ENCODE measurements at regions not wholly inside any gene's neighbourhood (a gene's known extent, or its start where the extent isn't known, plus 50 kb on each side); places are given as distances from the start of the nearest gene placed in this dataset.
"Not testable (repeated sequence)": the region's sequence is repeated elsewhere in the genome, so short reads cannot be mapped to it uniquely, and the experiment has no call there.

GRCh38 chr1:199550199-199551065 lies 477.1 kb upstream of the NR5A2 start:
- FAIRE-seq (no peak), DNase-seq (ENCODE audit: insufficient read length, low spot score) (no peak)

GRCh38 chr1:199551967-199552565 lies 475.4 kb upstream of the NR5A2 start:
- DNase-seq (ENCODE audit: insufficient read length, low spot score): no peak
- FAIRE-seq: no peak

- no peak for DNase-seq (ENCODE audit: insufficient read length, low spot score)
These were observed 474.4 kb upstream of the NR5A2 start for GRCh38 chr1:199553104-199553503.

GRCh38 chr1:199561334-199561733 lies 466.2 kb upstream of the NR5A2 start:
- DNase-seq (ENCODE audit: insufficient read length, low spot score) (no peak), FAIRE-seq (no peak)

More at GRCh38 chr1:199553104-199553503, 474.4 kb upstream of the NR5A2 start:
- FAIRE-seq: no peak

- no peak for DNase-seq (ENCODE audit: insufficient read length, low spot score)
- no peak for FAIRE-seq
These were observed 454.5 kb upstream of the NR5A2 start for GRCh38 chr1:199573047-199573446.

GRCh38 chr1:199574950-199575349 lies 452.6 kb upstream of the NR5A2 start:
- DNase-seq (ENCODE audit: insufficient read length, low spot score) (no peak), FAIRE-seq (no peak)

GRCh38 chr1:199580300-199580699 lies 447.2 kb upstream of the NR5A2 start:
- DNase-seq (ENCODE audit: insufficient read length, low spot score) (no peak), FAIRE-seq (no peak)

- DNase-seq (ENCODE audit: insufficient read length, low spot score) (no peak), FAIRE-seq (no peak)
These were observed 442.1 kb upstream of the NR5A2 start for GRCh38 chr1:199585392-199585791.

GRCh38 chr1:199590708-199591107 lies 436.8 kb upstream of the NR5A2 start:
- FAIRE-seq: no peak
- DNase-seq (ENCODE audit: insufficient read length, low spot score): no peak

- DNase-seq (ENCODE audit: insufficient read length, low spot score) (no peak), FAIRE-seq (no peak)
These were observed 436.0 kb upstream of the NR5A2 start for GRCh38 chr1:199591468-199591867.

- no peak for FAIRE-seq
- no peak for DNase-seq (ENCODE audit: insufficient read length, low spot score)
These were observed 434.0 kb upstream of the NR5A2 start for GRCh38 chr1:199593475-199593874.

- FAIRE-seq; DNase-seq (ENCODE audit: insufficient read length, low spot score): not testable (repeated sequence)
These were observed 431.1 kb upstream of the NR5A2 start for GRCh38 chr1:199596448-199596847.

- FAIRE-seq (no peak), DNase-seq (ENCODE audit: insufficient read length, low spot score) (no peak)
These were observed 430.4 kb upstream of the NR5A2 start for GRCh38 chr1:199597152-199597551.

GRCh38 chr1:199608414-199608813 lies 419.1 kb upstream of the NR5A2 start:
- DNase-seq (ENCODE audit: insufficient read length, low spot score) (no peak), FAIRE-seq (no peak)

- DNase-seq (ENCODE audit: insufficient read length, low spot score) (no peak), FAIRE-seq (no peak)
These were observed 414.3 kb upstream of the NR5A2 start for GRCh38 chr1:199612976-199613774.

- DNase-seq (ENCODE audit: insufficient read length, low spot score) (no peak), FAIRE-seq (no peak)
These were observed 410.6 kb upstream of the NR5A2 start for GRCh38 chr1:199616947-199617346.

- no peak for FAIRE-seq
- DNase-seq (ENCODE audit: insufficient read length, low spot score): no peak
These were observed 408.3 kb upstream of the NR5A2 start for GRCh38 chr1:199619223-199619622.

GRCh38 chr1:199626228-199626627 lies 401.3 kb upstream of the NR5A2 start:
- DNase-seq (ENCODE audit: insufficient read length, low spot score); FAIRE-seq: not testable (repeated sequence)

- no peak for DNase-seq (ENCODE audit: insufficient read length, low spot score)
- FAIRE-seq: no peak
These were observed 397.9 kb upstream of the NR5A2 start for GRCh38 chr1:199629624-199630023.

GRCh38 chr1:199639453-199639852 lies 388.1 kb upstream of the NR5A2 start:
- DNase-seq (ENCODE audit: insufficient read length, low spot score) (no peak), FAIRE-seq (no peak)

GRCh38 chr1:199641531-199641930 lies 386.0 kb upstream of the NR5A2 start:
- DNase-seq (ENCODE audit: insufficient read length, low spot score) (no peak), FAIRE-seq (no peak)

Data from GM19239 (cell line).